PC-9 (cell line): ENCODE measurements at regions not wholly inside any gene's neighbourhood (a gene's known extent, or its start where the extent isn't known, plus 50 kb on each side); places are given as distances from the start of the nearest gene placed in this dataset.

Source experiments
- EZH2 ChIP-seq: fragments of 200-600 bp; sonication (generic); IDR thresholded peaks from 2 replicates; pipeline ENCODE4 v1.8.0; 2017; ENCODE audit warnings: antibody characterized with exemption, low read depth
- TF ChIP-seq, protein P1 (sequence below): fragments of 200-600 bp; sonication (generic); conservative IDR thresholded peaks from 2 replicates; pipeline ENCODE4 v1.6.1; 2017; ENCODE audit warnings: mixed run types, antibody characterized with exemption, mild to moderate bottlenecking, moderate library complexity

GRCh38 chr13:103833294-103833852 lies 767.2 kb upstream of the SLC10A2 start:
- TF ChIP-seq, protein P1, sequence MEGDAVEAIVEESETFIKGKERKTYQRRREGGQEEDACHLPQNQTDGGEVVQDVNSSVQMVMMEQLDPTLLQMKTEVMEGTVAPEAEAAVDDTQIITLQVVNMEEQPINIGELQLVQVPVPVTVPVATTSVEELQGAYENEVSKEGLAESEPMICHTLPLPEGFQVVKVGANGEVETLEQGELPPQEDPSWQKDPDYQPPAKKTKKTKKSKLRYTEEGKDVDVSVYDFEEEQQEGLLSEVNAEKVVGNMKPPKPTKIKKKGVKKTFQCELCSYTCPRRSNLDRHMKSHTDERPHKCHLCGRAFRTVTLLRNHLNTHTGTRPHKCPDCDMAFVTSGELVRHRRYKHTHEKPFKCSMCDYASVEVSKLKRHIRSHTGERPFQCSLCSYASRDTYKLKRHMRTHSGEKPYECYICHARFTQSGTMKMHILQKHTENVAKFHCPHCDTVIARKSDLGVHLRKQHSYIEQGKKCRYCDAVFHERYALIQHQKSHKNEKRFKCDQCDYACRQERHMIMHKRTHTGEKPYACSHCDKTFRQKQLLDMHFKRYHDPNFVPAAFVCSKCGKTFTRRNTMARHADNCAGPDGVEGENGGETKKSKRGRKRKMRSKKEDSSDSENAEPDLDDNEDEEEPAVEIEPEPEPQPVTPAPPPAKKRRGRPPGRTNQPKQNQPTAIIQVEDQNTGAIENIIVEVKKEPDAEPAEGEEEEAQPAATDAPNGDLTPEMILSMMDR, result no peak
- no peak for TF ChIP-seq EZH2
